GF-D8 (cell line): ENCODE measurements at regions not wholly inside any gene's neighbourhood (a gene's known extent, or its start where the extent isn't known, plus 50 kb on each side); places are given as distances from the start of the nearest gene placed in this dataset.

Source experiments
- DNase-seq: peaks from one replicate; lab custom pipeline; 2025; lab: John Stamatoyannopoulos, UW

GRCh38 chr4:177573507-177573906, 131.3 kb upstream of the AGA start:
- no peak for DNase-seq

GRCh38 chr4:177574446-177574845, 132.2 kb upstream of the AGA start:
- no peak for DNase-seq

DNA sequence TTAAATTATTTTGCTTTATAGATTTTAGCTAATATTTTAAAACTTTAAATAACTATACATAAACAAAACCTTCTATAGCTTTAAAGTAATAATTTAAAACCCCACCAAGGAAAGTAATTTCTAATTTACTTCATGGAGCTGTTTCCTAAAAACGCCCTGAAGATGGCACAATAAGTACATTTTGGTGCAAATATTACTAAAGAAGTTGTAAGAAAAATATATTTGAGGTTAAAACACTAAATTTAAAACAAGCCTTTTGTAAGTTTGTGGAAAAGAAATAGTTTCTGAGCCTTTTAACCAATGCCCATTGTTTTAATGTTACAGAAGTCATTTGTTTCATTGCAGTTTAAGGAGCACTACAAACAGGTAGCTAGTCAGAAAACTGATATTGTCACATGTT, 137.4 kb upstream of the AGA start:
- no peak for DNase-seq

GRCh38 chr4:177582992-177583391, 140.8 kb upstream of the AGA start:
- no peak for DNase-seq

DNA sequence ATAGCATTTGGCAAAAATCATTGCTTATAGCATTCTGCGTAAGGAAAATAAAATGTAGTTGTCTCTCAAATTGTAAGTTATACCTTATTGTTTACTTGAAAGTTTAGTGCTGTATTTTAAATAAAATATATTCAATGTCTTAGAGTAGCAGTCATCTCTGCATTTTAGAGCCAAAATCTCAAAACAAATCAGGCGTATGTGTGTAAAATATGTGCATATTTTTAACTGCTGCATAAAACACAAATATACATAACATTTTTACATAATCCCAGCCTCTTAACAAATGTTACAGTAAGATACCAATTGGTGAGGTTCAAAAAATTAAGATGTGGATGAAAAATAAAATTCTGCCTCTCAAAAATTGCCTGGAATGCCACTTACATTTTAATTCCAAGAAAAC, 145.8 kb upstream of the AGA start:
- no peak for DNase-seq

GRCh38 chr4:177595386-177595785, 153.1 kb upstream of the AGA start:
- DNase-seq: no peak

DNA sequence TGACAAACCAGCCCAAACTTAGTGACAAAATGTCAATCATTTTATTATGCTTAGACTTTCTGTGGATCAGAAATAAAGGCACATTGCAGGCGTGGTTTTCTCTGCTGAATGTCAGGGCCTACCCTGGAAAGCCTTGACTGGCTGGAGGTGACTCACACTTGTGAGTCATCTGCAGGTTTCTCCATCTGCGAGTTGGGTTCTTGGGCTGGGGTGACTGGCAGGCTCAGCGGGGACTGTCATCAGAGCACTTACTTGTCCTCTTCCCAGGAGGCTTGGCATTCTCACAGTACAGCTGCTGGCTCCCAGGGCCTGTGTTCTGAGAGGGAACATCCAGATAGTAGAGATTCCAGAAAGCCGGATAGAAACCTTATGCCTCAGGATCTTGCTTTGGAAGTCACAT, 153.8 kb upstream of the AGA start:
- no peak for DNase-seq

GRCh38 chr4:177596991-177597390, 154.8 kb upstream of the AGA start:
- no peak for DNase-seq

DNA sequence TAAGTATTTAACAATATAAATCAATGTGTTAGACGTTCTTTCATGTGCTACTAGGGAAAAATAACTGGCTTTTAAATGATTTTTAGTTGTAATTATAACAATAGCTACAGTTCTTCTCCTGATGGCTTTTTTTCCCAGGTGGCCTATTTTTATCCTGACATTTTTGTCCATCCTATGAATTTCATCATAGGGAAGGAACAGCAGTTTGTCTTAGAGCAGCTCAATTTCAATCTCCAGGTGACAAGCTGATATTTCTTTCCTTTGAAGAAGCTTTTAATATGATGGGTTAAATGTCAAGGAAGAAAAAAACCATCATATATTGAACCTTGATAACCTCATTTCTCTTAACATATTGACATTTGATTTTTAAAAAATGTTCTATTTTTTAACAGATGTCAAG, 163.0 kb upstream of the AGA start:
- no peak for DNase-seq

DNA sequence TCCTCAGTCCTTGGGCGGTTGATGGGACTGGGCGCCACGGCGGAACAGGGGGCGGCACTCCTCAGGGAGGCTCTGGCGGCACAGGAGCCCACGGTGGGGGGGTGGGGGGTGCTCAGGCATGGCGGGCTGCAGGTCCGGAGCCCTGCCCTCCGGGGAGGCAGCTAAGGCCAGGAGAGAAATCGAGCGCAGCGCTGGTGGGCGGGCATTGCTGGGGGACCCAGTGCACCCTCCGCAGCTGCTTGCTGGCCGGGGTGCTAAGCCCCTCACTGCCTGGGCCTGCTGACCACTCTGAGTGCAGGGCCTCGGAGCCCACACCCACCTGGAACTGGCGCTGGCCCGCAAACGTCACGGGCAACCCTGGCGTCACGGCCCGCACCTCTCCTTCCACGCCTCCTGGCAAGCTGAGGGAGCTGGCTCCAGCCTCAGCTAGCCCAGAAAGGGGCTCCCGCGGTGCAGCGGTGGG, 164.9 kb upstream of the AGA start:
- no peak for DNase-seq

- DNase-seq: no peak
Observed at GRCh38 chr4:177611974-177612664, 169.9 kb upstream of the AGA start.

GRCh38 chr4:177612684-177613083, 170.4 kb upstream of the AGA start:
- no peak for DNase-seq

DNA sequence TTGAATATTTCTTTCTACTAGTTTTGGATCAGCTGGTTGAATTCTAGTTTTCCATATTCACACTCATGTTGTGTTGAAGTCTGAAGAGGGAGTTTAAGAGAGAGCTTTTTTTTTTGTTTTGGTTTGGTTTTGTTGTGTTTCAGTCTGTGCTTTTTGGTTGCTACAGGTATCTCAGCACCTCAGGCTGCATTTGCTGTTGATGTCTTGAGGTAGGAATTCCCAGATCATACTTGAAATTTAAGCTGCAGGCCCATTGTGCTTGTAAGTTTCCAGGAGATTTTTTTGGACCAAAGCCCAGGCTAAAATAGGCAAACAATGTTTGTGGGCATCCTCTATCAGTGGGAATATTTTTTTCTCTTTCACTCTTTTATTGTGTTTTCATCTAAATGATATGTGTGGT, 190.2 kb upstream of the AGA start:
- DNase-seq: no peak

DNA sequence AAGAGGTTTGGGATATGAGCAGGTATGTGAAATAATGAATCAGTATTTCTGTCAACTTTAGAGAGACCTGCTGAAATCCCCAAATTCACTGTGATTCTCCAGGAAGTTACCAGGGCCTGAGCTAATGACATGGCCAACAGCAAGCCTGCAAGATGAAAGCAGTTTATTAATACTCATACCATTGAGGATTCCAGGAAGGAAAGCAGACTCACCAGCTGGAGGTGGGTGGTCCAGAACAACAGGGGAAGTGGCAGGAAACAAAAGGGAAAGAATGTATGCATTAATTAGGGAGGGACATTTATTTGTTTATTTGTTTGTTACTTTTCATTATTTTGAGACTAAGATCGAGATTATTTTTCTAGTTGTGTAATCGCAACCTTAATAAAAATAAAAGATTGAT, 196.6 kb upstream of the AGA start:
- no peak for DNase-seq

- DNase-seq: no peak
Observed at GRCh38 chr4:177640864-177641263, 198.6 kb upstream of the AGA start.

DNA sequence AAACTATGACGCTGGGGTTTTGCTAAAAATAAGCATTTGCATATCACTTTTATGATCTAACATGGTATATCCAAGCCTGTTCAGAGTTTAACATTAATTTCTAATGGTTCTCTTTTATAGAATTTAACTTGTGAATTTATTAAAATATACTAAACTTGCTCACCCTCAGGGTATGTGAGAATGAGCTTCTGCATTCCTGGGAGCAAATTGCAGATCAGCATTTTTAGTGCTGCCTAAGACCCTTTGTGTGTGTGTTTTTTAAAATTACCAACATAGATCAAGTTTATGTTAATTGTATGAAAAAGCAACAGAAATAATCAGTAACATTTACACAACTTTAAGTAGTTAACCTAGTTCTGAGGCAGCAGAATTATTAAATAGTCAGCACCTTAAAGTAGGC, 218.0 kb upstream of the AGA start:
- no peak for DNase-seq

DNA sequence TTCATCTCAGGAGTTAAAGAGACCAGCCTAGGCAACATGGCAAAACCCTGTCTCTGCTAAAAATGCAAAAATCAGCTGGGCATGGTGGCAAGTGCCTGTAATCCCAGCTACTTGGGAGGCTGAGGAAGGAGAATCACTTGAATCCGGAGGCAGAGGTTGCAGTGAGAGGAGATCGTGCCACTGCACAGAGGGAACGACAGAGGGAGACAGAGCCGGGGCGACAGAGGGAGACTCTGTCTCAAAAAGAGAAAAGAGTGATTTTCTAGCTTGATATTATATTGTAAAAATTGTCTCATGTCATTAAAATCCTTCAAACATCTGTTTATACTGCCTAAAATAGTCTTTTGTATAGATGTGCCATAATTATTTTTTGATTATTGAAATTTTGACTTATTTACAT, 225.4 kb upstream of the AGA start:
- DNase-seq: no peak

DNA sequence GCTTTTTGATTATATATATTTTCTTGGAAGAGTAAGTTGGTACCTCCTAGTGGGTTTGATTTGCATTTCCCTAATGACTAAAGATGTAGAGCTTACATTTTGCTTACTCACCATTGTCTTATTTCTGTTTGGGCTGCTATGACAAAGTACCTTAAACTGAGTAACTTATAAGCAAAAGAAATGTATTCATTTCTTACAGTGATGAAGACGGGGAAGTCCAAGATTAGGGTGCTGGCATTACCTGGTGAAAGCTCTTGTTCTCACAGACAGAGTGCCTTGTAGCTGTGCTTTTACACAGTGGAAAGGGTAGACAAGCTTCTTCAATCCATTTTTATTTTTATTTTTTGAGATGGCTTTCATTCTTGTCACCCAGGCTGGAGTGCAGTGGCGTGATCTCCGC, 229.2 kb upstream of the AGA start:
- DNase-seq: no peak

- DNase-seq: no peak
Observed at GRCh38 chr4:177671845-177672244, 229.6 kb upstream of the AGA start.

- DNase-seq: no peak
Observed at GRCh38 chr4:177673985-177674489, 231.8 kb upstream of the AGA start.

DNA sequence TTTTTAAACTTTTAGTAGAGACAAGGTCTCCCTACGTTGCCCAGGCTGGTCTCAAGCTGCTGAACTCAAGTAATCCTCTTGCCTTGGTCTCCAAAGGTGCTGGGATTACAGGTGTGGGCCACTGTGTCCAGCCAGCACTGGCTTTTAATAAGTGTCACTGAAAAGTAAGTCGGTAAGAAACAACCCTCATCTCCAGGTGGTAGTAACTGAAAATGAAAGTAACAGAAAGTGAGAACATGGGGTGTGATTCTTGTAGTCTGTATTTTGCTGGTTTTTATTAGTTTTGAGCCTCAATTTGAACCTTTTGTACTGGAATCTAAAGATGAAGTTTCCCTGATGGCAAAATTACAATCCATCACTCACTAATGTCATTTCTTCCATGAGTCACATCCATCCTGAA, 238.1 kb upstream of the AGA start:
- no peak for DNase-seq

GRCh38 chr4:177681902-177682301, 239.7 kb upstream of the AGA start:
- no peak for DNase-seq

DNA sequence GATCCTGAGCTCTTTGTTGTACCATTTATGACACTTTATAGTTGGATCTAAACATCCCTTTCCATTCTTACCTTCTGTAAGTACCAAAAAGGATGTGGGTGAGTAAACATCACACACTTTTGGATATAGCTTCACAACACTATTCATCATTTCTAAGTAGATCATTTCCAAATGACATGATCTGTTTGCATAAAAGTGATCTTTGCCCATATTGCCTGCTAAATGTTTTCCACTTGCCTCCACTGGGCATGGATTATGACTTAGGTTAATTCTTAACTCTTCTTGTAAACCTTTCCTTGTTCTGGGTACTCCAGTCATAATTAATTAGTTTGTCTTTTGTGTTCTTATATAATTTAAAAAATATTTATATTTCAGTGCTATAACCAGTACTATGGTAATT, 244.9 kb upstream of the AGA start:
- no peak for DNase-seq

- no peak for DNase-seq
Observed at GRCh38 chr4:177692907-177693306, 250.7 kb upstream of the AGA start.
